Hematopoietic multipotent progenitor cell treated with erythropoietin and hydrocortisone succinate and interleukin-3 and kit ligand, for 6 days (in vitro differentiated cells): ENCODE measurements at regions not wholly inside any gene's neighbourhood (a gene's known extent, or its start where the extent isn't known, plus 50 kb on each side); places are given as distances from the start of the nearest gene placed in this dataset.

Experiments used
- DNase-seq: peaks from one replicate; pipeline ENCODE4 v3.0.0-alpha.2; 2015

- no peak for DNase-seq
These were observed 88.8 kb upstream of the ARHGEF3 start for GRCh38 chr3:56890448-56891091.

GRCh38 chr3:56889131-56889530 lies 87.4 kb upstream of the ARHGEF3 start:
- DNase-seq: no peak

- no peak for DNase-seq
These were observed 85.8 kb upstream of the ARHGEF3 start for GRCh38 chr3:56887402-56888025.

- DNase-seq: no peak
These were observed 84.6 kb upstream of the ARHGEF3 start for GRCh38 chr3:56886314-56886713.

GRCh38 chr3:56885879-56886278 lies 84.1 kb upstream of the ARHGEF3 start:
- no peak for DNase-seq

GRCh38 chr3:56885453-56885852 lies 83.7 kb upstream of the ARHGEF3 start:
- DNase-seq: no peak

GRCh38 chr3:56884387-56884786 lies 82.6 kb upstream of the ARHGEF3 start:
- DNase-seq: no peak

- DNase-seq: no peak
These were observed 82.1 kb upstream of the ARHGEF3 start for GRCh38 chr3:56883828-56884227.

- DNase-seq: no peak
These were observed 81.1 kb upstream of the ARHGEF3 start for GRCh38 chr3:56882896-56883295.

- no peak for DNase-seq
These were observed 80.1 kb upstream of the ARHGEF3 start for GRCh38 chr3:56881841-56882240.

GRCh38 chr3:56880720-56881575 lies 79.2 kb upstream of the ARHGEF3 start:
- no peak for DNase-seq

- DNase-seq: no peak
These were observed 77.9 kb upstream of the ARHGEF3 start for GRCh38 chr3:56879436-56880215.

GRCh38 chr3:56878074-56878473 lies 76.3 kb upstream of the ARHGEF3 start:
- DNase-seq: no peak

- DNase-seq: no peak
These were observed 75.2 kb upstream of the ARHGEF3 start for GRCh38 chr3:56876916-56877315.

- DNase-seq: peak; percentile 70
These were observed 72.5 kb upstream of the ARHGEF3 start for GRCh38 chr3:56874269-56874668.

GRCh38 chr3:56870436-56870835 lies 68.7 kb upstream of the ARHGEF3 start:
- DNase-seq: no peak

- no peak for DNase-seq
These were observed 67.6 kb upstream of the ARHGEF3 start for GRCh38 chr3:56869157-56869889.

- DNase-seq: no peak
These were observed 67.0 kb upstream of the ARHGEF3 start for GRCh38 chr3:56868706-56869105.

- DNase-seq: no peak
These were observed 65.9 kb upstream of the ARHGEF3 start for GRCh38 chr3:56867671-56868070.

- DNase-seq: no peak
These were observed 63.3 kb upstream of the ARHGEF3 start for GRCh38 chr3:56864918-56865524.

GRCh38 chr3:56864090-56864489 lies 62.3 kb upstream of the ARHGEF3 start:
- DNase-seq: no peak
